Stimulated activated naive CD8-positive, alpha-beta T cell treated with anti-CD3 and anti-CD28 coated beads, Interleukin-15, amount 100 ng/mL, for 72 hours (primary cell): ENCODE measurements at regions not wholly inside any gene's neighbourhood (a gene's known extent, or its start where the extent isn't known, plus 50 kb on each side); places are given as distances from the start of the nearest gene placed in this dataset.
"Not testable (repeated sequence)": the region's sequence is repeated elsewhere in the genome, so short reads cannot be mapped to it uniquely, and the experiment has no call there.

Source experiments
- ATAC-seq: fragments of 150-1000 bp; cut with Tn5 transposase; 2 replicates; pipeline ENCODE4 v1.10.0; 2021; ENCODE audit warnings: mild to moderate bottlenecking, moderate library complexity
- DNase-seq, 2 donors: peaks; one replicate each; pipeline ENCODE4 v3.0.0; 2021 to 2022
- H3K27ac Mint-ChIP-seq, 2 donors: one replicate each; pipeline ENCODE4 v1.8.0; 2022; ENCODE audit warnings: mild to moderate bottlenecking in 2 of 2, mixed read lengths in 2 of 2, moderate library complexity in 2 of 2
- H3K27me3 Mint-ChIP-seq: one replicate; pipeline ENCODE4 v1.8.0; 2022; ENCODE audit warnings: mixed read lengths
- H3K4me1 Mint-ChIP-seq: one replicate; pipeline ENCODE4 v1.8.0; 2022; ENCODE audit warnings: mild to moderate bottlenecking, mixed read lengths
- H3K4me3 Mint-ChIP-seq, 2 donors: one replicate each; pipeline ENCODE4 v1.8.0; 2022; ENCODE audit warnings: mild to moderate bottlenecking in 2 of 2, mixed read lengths in 2 of 2, moderate library complexity in 1 of 2
- H3K9me3 Mint-ChIP-seq, 2 donors: one replicate each; pipeline ENCODE4 v1.8.0; 2022; ENCODE audit warnings: mixed read lengths in 2 of 2

DNA sequence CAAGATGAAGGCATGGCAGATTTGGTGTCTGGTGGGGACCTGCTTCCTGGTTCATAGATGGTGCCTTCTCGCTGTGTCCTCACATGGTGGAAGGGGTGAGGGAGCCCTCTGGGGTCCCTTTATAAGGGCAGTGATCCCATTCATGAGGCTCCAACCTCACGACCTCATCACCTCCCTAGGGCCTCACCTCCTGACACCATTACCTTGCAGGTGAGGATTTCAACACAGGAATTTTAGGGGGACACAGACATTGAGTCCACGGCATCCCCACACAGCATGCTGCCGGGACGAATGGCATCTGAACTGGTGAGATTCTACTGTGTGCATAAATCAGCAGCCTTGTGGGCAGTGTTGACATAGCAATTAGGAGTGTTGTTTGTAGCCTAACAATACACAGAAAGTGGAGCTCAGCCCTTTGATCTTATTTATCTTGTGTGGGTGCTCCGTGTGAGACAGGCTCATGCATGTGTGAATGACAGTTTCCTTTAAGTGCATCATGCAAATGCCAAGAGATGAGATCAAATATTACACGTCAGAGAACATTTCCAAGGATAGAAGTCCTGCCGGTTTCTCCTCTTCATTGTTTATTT is 368.7 kb upstream of the AMELY start:
- Mint-ChIP-seq H3K4me3 (peak overlapping the region; percentile 64 to 83), H3K4me1 (peaks cover 62% of the 10 kb centered on the region), H3K27ac (peak overlapping the region; percentile 90 to 96)
- H3K27me3 Mint-ChIP-seq, H3K9me3 Mint-ChIP-seq: not testable (repeated sequence)
- ATAC-seq (peak; percentile 84), DNase-seq (peak in 1 of 2 donors; percentile 19)

DNA sequence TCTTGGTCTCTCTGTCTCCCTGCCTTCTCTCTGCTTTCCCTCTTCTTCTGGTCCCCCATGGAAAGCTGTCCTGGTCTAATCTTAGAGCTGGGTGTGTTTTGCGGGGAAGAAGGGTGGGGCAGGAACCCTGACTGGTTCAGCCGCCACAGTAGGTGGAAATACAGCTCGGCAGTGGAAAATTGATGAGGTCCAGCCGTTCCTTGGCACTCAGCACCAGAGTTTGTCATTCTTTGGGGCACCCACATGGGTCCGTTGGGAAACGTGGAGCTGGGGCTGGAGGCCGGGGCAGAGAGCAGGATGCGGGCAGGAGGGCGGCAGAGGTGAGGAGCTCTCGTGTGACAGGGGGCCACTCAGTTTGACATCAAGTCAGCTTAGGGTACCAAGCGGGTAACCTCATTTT is 364.2 kb upstream of the AMELY start:
- Mint-ChIP-seq H3K4me1 (peaks cover 35% of the 10 kb centered on the region), H3K4me3 (peak overlapping the region; percentile 91 to 97), H3K9me3 (no peaks in the 10 kb centered on the region), H3K27me3 (no peaks in the 10 kb centered on the region), H3K27ac (peak overlapping the region; percentile 96 to 98)
- DNase-seq (peak in 1 of 2 donors; percentile 28), ATAC-seq (no peak)

DNA sequence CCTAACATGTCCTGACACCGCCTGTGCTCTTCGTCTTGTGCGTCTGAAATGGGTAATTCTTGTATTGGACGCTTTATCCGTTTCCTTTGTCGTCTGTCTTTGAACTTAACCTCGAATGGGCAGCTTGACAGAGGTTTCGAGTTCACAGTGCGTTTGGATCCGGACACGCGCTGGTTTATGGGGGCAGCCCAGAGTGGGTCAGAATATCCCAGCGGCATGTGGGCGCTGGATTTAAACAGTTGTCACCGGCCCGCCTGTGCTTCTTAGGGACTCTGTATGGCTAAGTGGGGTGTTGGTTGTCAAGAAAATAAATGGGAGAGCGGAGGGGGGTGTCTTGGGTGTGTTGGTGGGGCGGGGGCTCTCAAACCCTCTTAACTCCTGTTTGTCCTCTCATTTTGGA is 363.5 kb upstream of the AMELY start:
- Mint-ChIP-seq H3K9me3 (no peaks in the 10 kb centered on the region), H3K27ac (peak overlapping the region; percentile 96 to 98), H3K4me1 (peaks cover 34% of the 10 kb centered on the region), H3K4me3 (peak overlapping the region; percentile 91 to 97), H3K27me3 (no peaks in the 10 kb centered on the region)
- DNase-seq (peak in 1 of 2 donors; percentile 32), ATAC-seq (no peak)

DNA sequence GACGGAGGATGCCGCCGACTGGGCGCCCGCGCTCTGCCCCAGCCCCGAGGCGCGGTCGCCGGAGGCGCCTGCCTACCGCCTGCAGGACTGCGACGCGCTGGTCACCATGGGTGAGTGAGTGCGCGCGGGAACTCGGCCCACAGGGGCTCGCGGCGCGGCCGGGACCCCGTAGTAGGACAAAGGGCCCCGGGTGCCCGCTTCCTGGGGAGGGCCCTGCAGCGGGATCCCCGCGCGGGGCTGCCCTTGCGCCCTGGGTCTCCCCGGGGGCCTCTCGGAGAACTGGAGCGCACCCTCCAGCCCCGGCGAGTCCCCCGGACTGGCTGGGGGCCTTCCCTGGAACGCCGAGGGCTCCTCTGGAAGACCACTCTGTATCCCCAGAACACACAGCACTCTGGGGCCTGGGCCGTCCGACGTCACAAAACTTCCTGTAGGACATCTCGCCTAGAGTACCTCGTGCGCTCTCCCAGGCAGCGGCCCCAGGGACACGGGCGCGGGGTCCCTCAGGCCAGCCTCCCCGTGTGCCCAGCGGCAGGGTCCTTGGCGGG is 362.9 kb upstream of the AMELY start:
- DNase-seq (peak; percentile 48 to 55), ATAC-seq (peak; percentile 16)
- Mint-ChIP-seq H3K4me1 (peaks cover 29% of the 10 kb centered on the region), H3K4me3 (peak overlapping the region; percentile 91 to 97), H3K27me3 (no peaks in the 10 kb centered on the region), H3K9me3 (no peaks in the 10 kb centered on the region), H3K27ac (peak overlapping the region; percentile 96 to 98)

DNA sequence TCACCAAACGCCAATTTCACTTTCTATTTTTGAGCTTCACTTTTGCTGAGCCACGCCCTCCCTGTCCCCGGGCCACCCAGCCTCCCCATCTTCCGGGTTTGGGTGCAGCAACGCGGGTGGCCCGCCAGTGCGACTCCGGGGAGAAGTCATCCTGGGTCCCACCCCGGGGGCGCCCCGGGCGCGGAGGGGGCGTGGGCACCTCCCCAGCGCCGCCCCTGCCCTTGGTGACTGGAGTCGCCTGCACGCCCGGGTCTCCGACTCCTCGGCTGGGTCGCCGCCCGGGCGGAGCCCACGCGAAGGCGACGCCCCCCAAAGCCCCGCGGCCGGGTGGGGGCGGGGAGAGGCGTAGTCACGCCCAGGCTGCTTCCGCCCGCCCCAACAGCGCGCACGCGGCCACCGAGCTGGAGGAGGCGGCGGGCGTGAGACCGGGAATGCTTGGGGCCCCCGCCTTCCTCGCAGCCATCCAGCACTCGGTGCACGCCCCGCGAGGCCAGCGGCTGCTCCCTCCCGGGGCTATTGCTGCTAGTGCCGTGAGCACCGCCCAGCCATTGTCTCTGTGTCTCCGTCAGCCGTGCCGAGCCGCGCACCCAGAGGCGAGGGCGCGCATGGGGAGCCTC is 362.1 kb upstream of the AMELY start:
- ATAC-seq (peak; percentile 92), DNase-seq (peak; percentile 89 to 97)
- Mint-ChIP-seq H3K4me1 (peaks cover 21% of the 10 kb centered on the region), H3K4me3 (peak overlapping the region; percentile 91 to 98), H3K27me3 (no peaks in the 10 kb centered on the region), H3K9me3 (no peaks in the 10 kb centered on the region), H3K27ac (peak overlapping the region; percentile 97 to 99)

DNA sequence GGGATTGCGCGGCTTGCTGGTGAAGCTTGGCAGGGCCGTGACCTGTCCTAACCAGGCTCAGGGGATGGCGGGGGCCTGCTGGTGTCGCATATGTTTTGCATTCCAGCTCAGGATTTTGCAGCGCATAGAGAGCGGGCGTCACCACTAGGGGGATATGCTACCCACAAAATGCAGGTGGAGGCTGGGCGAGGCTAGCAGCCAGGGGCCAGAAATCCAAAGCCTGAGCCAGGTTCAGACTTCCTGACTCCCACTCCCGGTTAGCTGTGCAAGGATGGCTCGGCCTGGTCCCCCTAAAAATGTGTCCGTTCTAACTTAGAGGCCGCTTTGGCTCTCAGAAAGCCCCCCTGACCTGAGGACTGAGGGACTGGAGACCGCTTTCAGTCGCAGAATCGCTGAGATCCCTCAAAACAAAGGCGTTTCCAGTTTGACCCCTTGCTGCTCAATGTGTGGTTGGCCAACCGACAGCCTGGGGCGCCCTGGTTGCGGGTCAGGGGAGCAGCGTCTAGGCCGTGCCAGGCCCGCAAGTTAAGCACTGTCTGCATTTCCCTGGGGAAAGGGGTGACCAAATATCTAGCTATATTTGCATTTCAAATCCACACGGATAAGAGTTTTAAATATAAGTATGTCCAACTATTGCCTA is 361.1 kb upstream of the AMELY start:
- Mint-ChIP-seq H3K27ac (peak overlapping the region; percentile 97 to 99), H3K9me3 (no peaks in the 10 kb centered on the region), H3K4me1 (peaks cover 16% of the 10 kb centered on the region), H3K4me3 (peak overlapping the region; percentile 91 to 98), H3K27me3 (no peaks in the 10 kb centered on the region)
- peak; percentile 22 for ATAC-seq
- peak; percentile 33 to 77 for DNase-seq

DNA sequence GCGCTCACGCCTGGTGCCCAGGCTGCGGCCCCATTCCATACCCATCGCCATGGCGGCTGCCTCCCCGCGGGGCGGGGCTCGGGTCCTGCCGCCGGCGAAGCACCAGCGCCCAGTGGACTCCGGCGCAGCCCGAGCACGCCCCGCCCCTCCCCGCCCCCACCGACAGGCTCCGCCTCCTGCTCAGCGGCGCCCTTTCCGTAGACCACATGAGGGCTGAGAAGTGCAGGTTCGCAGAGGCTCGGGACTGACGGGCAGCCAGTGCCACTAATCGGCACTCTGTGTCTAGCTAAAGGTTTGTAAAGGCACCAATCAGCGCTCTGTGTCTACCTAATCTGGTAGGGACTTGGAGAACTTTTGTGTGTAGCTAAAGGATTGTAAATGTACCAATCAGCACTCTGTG is 352.2 kb upstream of the AMELY start:
- no peak overlapping the region for H3K4me3 Mint-ChIP-seq
- peaks cover 4% of the 10 kb centered on the region for H3K4me1 Mint-ChIP-seq
- H3K27ac Mint-ChIP-seq, result no peak overlapping the region
- DNase-seq (peak in 1 of 2 donors; percentile 28), ATAC-seq (peak; percentile 84)
- no peaks in the 10 kb centered on the region for H3K27me3 Mint-ChIP-seq
- H3K9me3 Mint-ChIP-seq, result no peaks in the 10 kb centered on the region

DNA sequence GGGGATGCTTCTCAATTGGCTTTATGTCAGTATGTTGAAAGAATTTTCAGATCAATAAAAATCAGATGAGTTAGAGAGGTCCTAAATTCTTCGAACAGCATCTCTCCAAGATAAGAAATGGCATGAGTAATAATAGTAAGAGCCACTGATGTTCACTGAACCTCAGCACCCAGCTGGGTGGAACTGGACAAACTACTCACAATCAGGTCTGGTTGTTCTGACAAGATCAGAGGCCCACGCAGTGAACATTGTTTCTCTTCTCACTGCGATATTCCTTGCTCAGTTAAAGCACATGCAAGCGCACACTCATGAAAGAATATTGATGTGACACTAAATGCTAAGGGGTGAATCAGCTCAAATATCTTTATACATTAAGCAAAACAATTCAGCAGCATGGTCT is 351.0 kb upstream of the AMELY start:
- Mint-ChIP-seq H3K4me1 (peaks cover 4% of the 10 kb centered on the region), H3K9me3 (peaks cover 6 to 7% of the 10 kb centered on the region in 2 donors), H3K27me3 (no peaks in the 10 kb centered on the region), H3K4me3 (no peak overlapping the region), H3K27ac (no peak overlapping the region)
- ATAC-seq, result no peak
- DNase-seq, result no peak

DNA sequence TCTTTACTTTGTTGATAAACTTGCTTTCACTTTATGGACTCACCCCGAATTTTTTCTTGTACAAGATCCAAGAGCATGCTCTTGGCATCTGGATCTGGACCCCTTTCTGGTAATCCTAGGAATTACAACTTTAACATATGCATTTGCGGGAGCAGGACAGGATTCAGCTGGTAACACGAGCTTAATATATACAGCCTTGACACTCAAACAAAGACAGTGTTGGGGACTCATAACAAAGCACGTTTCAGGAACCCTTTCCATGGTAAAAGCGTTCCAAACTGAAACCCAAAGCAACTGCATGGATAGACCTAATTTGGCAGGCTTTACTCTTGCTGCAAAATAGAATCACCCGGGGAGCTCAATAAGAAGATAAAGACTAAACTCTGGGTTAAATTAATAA is 349.7 kb upstream of the AMELY start:
- no peak for DNase-seq
- Mint-ChIP-seq H3K4me3 (no peak overlapping the region), H3K27ac (no peak overlapping the region), H3K4me1 (peaks cover 8% of the 10 kb centered on the region), H3K9me3 (peaks cover 12 to 15% of the 10 kb centered on the region in 2 donors), H3K27me3 (no peaks in the 10 kb centered on the region)
- no peak for ATAC-seq

DNA sequence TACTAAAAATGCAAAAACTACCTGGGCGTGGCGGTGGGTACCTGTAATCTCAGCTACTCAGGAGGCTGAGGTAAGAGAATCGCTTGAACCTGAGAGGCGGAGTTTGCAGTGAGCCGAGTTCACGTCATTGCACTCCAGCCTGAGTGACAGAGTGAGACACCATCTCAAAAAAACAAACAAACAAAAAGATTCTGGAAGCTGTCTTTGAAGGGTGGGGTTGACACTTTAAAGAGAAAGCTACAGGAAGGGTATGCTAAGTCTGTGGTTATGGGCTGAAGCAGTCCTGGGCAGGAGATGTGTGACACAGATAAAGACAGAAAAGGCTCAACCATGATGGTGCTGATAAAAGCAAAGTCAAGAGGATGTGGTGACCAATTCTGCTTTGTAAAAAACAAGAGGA is 328.5 kb upstream of the AMELY start:
- Mint-ChIP-seq H3K9me3 (peaks cover 0 to 21% of the 10 kb centered on the region in 2 donors), H3K27ac (peak overlapping the region; percentile 66 to 82), H3K4me3 (peak overlapping the region; percentile 46 to 59), H3K27me3 (no peaks in the 10 kb centered on the region), H3K4me1 (peaks cover 30% of the 10 kb centered on the region)
- ATAC-seq (peak; percentile 99), DNase-seq (peak; percentile 8 to 36)

DNA sequence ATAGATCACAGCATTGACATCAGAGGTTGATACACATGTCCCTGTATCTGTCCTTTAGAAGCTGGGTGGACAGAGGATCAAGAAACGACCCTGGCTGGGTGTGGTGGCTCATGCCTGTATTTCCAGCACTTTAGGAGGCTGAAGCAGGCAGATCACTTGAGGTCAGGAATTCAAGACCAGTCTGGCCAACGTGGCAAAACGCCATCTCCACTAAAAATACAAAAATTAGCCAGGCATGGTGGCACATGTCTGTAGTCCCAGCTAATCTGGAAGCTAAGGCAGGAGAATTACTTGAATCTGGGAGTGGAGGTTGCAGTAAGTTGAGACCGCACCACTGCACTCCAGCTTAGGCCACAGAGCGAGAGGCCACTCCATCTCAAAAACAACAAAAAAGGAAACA is 300.4 kb upstream of the AMELY start:
- no peak overlapping the region for H3K27ac Mint-ChIP-seq
- H3K4me1 Mint-ChIP-seq, result no peaks in the 10 kb centered on the region
- H3K27me3 Mint-ChIP-seq, result no peaks in the 10 kb centered on the region
- DNase-seq, result no peak
- H3K4me3 Mint-ChIP-seq, result no peak overlapping the region
- no peaks in the 10 kb centered on the region for H3K9me3 Mint-ChIP-seq
- ATAC-seq, result no peak

DNA sequence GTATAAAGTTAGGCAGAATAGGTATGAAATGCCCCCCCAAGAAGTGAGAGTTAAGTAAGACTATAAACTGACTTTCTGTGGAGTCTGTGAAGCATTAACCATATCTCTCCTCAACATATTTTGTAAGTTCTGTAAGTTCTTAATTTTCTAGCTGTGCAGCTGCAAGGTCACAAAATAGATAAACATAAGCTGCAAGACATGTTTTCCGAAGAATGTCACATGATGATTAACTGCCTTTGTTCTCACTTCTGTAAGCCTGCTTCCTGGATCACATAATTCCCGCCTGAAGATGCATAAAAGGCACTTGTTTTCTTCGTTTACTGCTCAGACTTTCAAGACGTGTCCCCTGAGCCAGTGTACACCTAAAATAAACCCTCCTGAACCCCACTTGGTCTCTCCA is 292.9 kb upstream of the AMELY start:
- H3K27me3 Mint-ChIP-seq, result no peaks in the 10 kb centered on the region
- H3K27ac Mint-ChIP-seq, result peak overlapping the region in 1 of 2 donors; percentile 3
- H3K9me3 Mint-ChIP-seq, result peaks cover 0 to 5% of the 10 kb centered on the region in 2 donors
- DNase-seq (no peak), ATAC-seq (no peak)
- H3K4me3 Mint-ChIP-seq, result no peak overlapping the region
- no peaks in the 10 kb centered on the region for H3K4me1 Mint-ChIP-seq

DNA sequence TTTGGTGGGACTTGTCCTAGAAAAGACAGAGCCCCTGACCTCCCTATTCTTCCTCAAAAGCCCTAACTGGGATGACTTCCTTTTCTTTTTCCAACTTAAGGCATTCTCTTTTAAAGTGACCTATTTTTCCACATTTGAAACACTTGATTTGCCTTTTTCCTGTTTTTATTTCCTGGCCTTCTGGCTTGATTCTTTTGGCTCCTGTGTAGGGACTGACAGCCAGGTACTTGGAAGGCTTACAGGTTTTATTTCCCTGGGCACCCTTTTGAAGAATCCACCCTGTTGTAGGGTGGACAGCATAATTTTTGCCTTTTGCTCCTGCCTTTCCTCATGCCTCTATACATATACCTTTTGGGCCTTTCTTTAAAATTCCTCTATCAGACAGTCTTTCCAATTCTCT is 271.0 kb upstream of the AMELY start:
- Mint-ChIP-seq H3K4me3 (no peak overlapping the region), H3K9me3 (peaks cover 18 to 28% of the 10 kb centered on the region in 2 donors), H3K27ac (no peak overlapping the region), H3K27me3 (no peaks in the 10 kb centered on the region), H3K4me1 (no peaks in the 10 kb centered on the region)
- ATAC-seq (no peak), DNase-seq (no peak)

DNA sequence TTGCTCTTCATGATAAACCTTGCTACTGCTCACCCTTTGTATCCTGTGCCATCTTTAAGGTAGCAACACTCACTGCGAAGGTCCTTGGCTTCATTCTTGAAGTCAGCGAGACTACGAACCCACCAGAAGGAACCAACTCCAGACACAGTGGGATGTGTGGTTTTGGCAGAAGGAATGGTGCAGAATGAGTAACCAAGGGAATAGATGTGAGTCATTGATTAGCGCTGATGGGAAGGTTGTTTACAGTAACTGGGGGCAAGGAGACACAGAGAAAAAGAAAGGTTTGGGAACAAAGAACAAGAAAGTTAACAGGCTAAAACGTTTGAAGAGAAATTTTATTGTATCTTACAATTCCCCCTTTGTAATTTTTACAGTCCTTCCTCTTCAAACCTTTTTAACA is 266.1 kb upstream of the AMELY start:
- H3K27me3 Mint-ChIP-seq, result no peaks in the 10 kb centered on the region

DNA sequence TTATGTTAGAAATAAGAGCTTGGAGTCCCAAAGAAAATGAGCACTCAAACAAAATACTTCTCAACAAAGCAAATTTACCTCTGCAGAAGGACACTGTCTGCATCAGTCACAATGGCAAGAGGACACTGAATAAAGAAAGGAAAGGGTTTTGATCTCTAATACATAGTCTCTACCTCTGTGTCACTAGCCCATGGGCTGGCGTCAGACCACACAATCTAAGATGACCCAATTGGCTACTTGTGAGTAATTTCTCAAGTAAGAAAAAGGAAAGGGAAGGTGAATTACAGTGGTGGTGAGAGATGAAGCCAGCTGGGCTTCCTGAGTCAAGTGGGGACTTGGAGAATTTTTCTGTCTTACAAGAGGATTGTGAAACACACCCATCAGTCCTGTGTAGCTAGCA is 257.9 kb upstream of the AMELY start:
- ATAC-seq, result peak; percentile 43
- no peaks in the 10 kb centered on the region for H3K9me3 Mint-ChIP-seq
- no peaks in the 10 kb centered on the region for H3K27me3 Mint-ChIP-seq
- H3K4me1 Mint-ChIP-seq, result no peaks in the 10 kb centered on the region
- no peak overlapping the region for H3K4me3 Mint-ChIP-seq
- DNase-seq, result no peak
- H3K27ac Mint-ChIP-seq, result no peak overlapping the region

More for the DNA sequence above, 266.1 kb upstream of the AMELY start:
- Mint-ChIP-seq H3K4me3 (no peak overlapping the region), H3K27ac (no peak overlapping the region), H3K4me1 (no peaks in the 10 kb centered on the region), H3K9me3 (peaks cover 3 to 5% of the 10 kb centered on the region in 2 donors)
- ATAC-seq (no peak), DNase-seq (no peak)

DNA sequence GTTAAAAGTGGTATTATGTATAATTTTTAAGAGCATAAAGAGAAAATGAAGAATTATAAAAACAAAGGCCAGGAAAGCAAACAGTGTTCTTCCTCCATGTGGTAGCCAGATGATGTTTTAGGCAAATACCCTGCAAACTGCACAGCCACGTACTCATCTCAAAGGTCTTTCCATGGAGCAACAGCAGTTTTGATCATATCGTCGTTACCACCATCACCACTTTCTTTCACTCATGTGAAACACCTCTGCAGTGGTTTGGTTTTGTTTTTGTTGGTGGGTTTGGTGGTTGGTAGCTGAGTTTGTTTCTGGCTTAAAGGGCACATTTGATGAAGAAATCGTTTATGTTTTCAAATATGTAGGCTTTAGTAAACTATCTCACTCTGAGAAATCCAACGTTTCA is 229.9 kb upstream of the AMELY start:
- ATAC-seq, result peak; percentile 74
- Mint-ChIP-seq H3K4me3 (no peak overlapping the region), H3K27ac (no peak overlapping the region)

More for the DNA sequence above, 229.9 kb upstream of the AMELY start:
- DNase-seq, result peak in 1 of 2 donors; percentile 12
- Mint-ChIP-seq H3K9me3 (no peaks in the 10 kb centered on the region), H3K4me1 (peaks cover 8% of the 10 kb centered on the region), H3K27me3 (no peaks in the 10 kb centered on the region)
